Colonic mucosa (tissue), 4 donors: ENCODE measurements at regions not wholly inside any gene's neighbourhood (a gene's known extent, or its start where the extent isn't known, plus 50 kb on each side); places are given as distances from the start of the nearest gene placed in this dataset.
"Not testable (repeated sequence)": the region's sequence is repeated elsewhere in the genome, so short reads cannot be mapped to it uniquely, and the experiment has no call there.

Source experiments
- DNase-seq: peaks from one replicate; pipeline ENCODE4 v3.0.0-alpha.2; 2020
- H3K27ac ChIP-seq: fragments of 200-600 bp; one replicate; pipeline ENCODE4 v1.8.0; 2021
- H3K27me3 ChIP-seq: fragments of 200-600 bp; one replicate; pipeline ENCODE4 v1.8.0; 2021
- H3K36me3 ChIP-seq: fragments of 200-600 bp; one replicate; pipeline ENCODE4 v1.8.0; 2021
- H3K4me1 ChIP-seq: fragments of 200-600 bp; one replicate; pipeline ENCODE4 v1.8.0; 2021; ENCODE audit warnings: mild to moderate bottlenecking
- H3K4me3 ChIP-seq: fragments of 200-600 bp; one replicate; pipeline ENCODE4 v1.8.0; 2021
- H3K9ac ChIP-seq, 2 donors: one replicate each; pipeline ENCODE4 v1.7.0; 2013; ENCODE audit warnings: control low read depth in 2 of 2, low read depth in 2 of 2, low read length in 2 of 2
- H3K9me3 ChIP-seq: fragments of 200-600 bp; one replicate; pipeline ENCODE4 v1.8.0; 2021
- intact Hi-C: fragments of 100-400 bp; cut with DNase I; formaldehyde crosslinking; loops from one replicate; pipeline ENCODE4 v1.14.1; 2022
- TF ChIP-seq, protein P1 (sequence below): fragments of 200-600 bp; IDR thresholded peaks from one replicate; pipeline ENCODE4 v1.8.0; 2022; ENCODE audit warnings: antibody characterized with exemption, mild to moderate bottlenecking
- donor health status: healthy.
- donor health status: DM: no; HTN: no; CAD: no.
- donor health status: DM: no; HTN: no; CAD: no.

DNA sequence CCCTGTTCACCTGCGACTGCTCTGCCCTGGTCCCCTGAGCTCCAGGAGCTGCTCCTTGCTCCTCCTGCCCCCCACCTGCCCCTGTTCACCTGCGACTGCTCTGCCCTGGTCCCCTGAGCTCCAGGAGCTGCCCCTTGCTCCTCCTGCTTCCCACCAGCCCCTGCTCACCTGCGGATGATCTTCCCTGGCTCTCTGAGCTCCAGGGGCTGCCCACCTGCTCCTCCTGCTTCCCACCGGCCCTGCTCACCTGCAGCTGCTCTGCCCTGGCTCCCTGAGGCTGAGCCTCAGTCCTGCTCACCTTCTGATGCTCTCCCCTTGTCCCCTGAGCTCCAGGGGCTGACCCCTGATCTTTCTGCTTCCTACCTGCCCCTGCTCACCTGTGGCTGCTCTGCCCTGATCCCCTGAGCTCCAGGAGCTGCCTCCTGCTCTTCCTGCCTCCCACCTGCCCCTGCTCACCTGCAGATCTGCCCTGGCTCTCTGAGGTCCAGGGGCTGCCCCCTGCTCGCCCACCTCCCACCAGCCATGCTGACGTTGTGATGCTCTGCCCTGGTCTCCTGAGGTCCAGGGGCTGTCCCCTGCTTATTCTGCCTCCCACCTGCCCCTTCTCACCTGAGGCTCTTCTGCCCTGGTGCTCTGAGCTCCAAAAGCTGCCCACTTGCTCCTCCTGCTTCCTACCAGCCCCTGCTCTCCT lies 219.2 kb downstream of the TMEM121 start:
- TF ChIP-seq, protein P1, sequence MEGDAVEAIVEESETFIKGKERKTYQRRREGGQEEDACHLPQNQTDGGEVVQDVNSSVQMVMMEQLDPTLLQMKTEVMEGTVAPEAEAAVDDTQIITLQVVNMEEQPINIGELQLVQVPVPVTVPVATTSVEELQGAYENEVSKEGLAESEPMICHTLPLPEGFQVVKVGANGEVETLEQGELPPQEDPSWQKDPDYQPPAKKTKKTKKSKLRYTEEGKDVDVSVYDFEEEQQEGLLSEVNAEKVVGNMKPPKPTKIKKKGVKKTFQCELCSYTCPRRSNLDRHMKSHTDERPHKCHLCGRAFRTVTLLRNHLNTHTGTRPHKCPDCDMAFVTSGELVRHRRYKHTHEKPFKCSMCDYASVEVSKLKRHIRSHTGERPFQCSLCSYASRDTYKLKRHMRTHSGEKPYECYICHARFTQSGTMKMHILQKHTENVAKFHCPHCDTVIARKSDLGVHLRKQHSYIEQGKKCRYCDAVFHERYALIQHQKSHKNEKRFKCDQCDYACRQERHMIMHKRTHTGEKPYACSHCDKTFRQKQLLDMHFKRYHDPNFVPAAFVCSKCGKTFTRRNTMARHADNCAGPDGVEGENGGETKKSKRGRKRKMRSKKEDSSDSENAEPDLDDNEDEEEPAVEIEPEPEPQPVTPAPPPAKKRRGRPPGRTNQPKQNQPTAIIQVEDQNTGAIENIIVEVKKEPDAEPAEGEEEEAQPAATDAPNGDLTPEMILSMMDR, result no peak
- no peak for DNase-seq
- H3K4me3 ChIP-seq, result no peak overlapping the region
- no peak overlapping the region for H3K27ac ChIP-seq
- H3K27me3 ChIP-seq, result no peaks in the 10 kb centered on the region
- H3K36me3 ChIP-seq, result no peaks in the 10 kb centered on the region
- no peaks in the 10 kb centered on the region for H3K9me3 ChIP-seq
- no peaks in the 10 kb centered on the region for H3K4me1 ChIP-seq
- intact Hi-C loops, result no loop called here
- H3K9ac ChIP-seq, result no peak overlapping the region

DNA sequence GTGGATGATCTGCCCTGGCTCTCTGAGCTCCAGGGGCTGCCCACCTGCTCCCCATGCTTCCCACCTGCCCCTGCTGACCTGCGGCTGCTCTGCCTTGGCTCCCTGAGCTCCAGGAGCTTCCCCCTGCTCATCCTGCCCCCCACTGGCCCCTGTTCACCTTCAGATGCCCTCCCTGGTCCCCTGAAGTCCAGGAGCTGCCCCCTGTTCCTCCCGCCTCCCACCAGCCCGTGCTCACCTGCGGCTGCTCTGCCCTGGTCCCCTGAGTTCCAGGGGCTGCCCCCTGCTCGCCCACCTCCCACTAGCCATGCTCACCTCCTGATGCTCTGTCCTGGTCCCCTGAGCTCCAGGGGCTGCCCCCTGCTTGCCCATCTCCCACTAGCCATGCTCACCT lies 219.7 kb downstream of the TMEM121 start:
- no peaks in the 10 kb centered on the region for H3K9me3 ChIP-seq
- TF ChIP-seq, protein P1, result no peak
- H3K9ac ChIP-seq, result no peak overlapping the region
- no peaks in the 10 kb centered on the region for H3K27me3 ChIP-seq
- intact Hi-C loops, result no loop called here
- DNase-seq, result no peak
- no peaks in the 10 kb centered on the region for H3K36me3 ChIP-seq
- H3K4me3 ChIP-seq, result no peak overlapping the region
- no peak overlapping the region for H3K27ac ChIP-seq
- H3K4me1 ChIP-seq, result no peaks in the 10 kb centered on the region

DNA sequence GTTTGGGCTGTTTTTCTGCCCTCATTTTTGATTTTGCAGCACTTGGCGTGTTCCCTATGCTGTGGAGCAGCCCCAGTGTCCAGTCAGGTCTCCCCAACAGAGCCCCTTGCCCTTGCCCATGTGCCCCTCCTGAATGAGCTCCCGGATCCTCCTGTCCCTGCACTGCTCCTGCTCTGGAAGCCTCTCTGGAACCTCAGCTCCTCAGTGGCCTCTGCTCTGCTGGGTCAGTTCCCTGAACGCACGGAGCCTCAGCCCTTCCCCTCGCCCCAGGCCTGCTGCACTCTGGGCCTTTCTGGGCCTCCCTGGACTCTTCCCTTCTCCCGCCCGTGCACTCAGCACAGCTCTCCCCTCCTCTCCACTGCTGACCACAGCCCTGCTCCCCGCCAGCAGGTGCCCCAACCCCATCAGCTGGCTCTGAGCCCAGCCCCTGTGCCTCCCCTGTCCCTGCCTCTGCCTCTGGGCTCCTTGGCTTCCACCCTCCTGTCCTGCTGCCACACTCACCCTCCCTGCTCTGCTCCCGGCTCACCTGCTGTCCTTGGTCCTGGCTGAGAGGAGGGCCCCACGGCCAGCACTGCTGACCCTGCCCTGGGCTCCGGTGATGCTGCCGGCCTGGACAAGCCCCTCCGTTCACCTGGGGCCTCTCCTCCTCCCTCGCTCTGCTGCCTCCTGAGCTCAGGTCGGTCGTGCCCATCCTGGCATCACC lies 220.6 kb downstream of the TMEM121 start:
- H3K4me3 ChIP-seq, H3K9ac ChIP-seq, DNase-seq, H3K4me1 ChIP-seq, H3K9me3 ChIP-seq, H3K36me3 ChIP-seq, H3K27me3 ChIP-seq, H3K27ac ChIP-seq, intact Hi-C loops: not testable (repeated sequence)

DNA sequence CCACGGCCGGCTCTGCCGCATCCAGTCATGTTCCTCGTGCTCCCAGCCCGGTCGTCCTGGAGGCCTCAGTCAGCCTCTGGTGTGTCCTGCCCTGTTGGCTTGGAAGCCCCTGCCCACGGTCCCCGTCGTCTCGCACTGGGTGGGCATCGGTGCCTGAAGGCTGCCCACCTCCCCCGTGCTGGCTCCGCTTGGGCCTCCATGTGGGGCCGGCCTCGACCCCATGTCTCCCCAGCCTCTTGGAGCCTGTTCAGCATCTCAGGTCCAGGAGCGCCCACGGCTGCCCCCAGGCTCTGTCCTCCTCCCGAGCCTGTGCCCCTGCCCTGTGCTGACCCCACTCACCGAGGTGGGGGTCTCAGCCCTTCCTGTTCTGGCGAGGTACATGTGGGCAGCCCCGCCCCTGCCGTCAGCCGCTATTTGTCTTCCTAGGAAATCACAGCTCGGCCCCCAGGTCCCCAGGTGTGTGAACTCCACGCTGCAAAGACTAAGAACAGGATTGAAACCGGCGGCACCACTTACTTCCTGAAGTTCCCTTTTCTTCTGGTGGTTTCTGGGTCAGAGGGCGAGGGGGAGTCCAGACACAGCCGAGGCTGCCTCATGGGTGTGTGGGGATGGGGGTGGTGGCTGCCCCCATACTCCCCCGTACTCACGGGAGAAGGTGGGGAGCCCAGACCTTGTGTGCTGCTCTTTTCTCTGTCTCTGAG lies 221.3 kb downstream of the TMEM121 start:
- H3K27ac ChIP-seq, DNase-seq, H3K9ac ChIP-seq, H3K4me3 ChIP-seq, intact Hi-C loops, H3K4me1 ChIP-seq, H3K36me3 ChIP-seq, H3K9me3 ChIP-seq, H3K27me3 ChIP-seq: not testable (repeated sequence)

DNA sequence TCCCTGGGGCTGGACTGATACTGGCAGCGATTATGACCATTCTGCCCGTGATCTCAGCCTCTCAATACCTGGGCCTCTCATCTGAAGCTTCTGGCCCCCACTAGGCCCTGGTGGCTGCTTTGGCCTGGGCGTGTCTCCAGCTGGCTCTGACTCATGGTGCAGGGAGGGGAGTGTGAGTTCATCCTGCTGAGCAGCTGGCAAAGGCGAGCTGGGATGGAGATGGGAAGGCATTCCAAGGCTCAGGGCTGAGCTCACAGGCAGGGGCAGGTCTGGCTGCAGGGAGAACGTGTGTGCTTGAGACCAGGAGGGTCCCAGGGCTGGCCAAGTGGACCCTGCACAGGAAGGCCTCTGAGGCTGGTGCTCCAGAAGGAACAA lies 221.8 kb downstream of the TMEM121 start:
- H3K27ac ChIP-seq, result no peak overlapping the region
- H3K9ac ChIP-seq, result no peak overlapping the region
- DNase-seq, result no peak
- H3K4me1 ChIP-seq, result no peaks in the 10 kb centered on the region
- TF ChIP-seq, protein P1, result no peak
- intact Hi-C loops, result no loop called here
- no peaks in the 10 kb centered on the region for H3K36me3 ChIP-seq
- no peaks in the 10 kb centered on the region for H3K9me3 ChIP-seq
- no peaks in the 10 kb centered on the region for H3K27me3 ChIP-seq
- H3K4me3 ChIP-seq, result no peak overlapping the region

DNA sequence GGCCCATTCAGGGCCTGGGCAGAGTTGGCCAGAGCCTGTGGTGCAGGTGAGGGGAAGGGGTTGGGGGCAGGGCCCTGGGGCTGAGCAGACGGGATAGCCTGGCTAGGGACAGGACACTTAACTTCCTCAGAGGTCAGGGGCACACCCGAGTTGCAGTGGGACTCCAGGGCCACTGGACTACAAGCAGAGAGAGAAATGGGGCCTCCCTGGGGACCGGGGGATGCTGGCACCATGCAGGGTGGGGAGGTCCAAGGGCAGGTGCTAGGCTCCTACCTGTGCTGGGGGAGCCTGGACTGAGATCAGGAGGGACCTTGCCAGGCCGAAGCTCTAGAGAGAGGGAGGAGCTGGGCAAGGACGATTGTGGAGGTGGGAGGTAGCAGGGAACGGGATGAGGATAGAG lies 222.3 kb downstream of the TMEM121 start:
- H3K4me1 ChIP-seq, H3K9ac ChIP-seq, H3K9me3 ChIP-seq, H3K4me3 ChIP-seq, H3K27ac ChIP-seq, H3K27me3 ChIP-seq, DNase-seq, intact Hi-C loops, H3K36me3 ChIP-seq: not testable (repeated sequence)

DNA sequence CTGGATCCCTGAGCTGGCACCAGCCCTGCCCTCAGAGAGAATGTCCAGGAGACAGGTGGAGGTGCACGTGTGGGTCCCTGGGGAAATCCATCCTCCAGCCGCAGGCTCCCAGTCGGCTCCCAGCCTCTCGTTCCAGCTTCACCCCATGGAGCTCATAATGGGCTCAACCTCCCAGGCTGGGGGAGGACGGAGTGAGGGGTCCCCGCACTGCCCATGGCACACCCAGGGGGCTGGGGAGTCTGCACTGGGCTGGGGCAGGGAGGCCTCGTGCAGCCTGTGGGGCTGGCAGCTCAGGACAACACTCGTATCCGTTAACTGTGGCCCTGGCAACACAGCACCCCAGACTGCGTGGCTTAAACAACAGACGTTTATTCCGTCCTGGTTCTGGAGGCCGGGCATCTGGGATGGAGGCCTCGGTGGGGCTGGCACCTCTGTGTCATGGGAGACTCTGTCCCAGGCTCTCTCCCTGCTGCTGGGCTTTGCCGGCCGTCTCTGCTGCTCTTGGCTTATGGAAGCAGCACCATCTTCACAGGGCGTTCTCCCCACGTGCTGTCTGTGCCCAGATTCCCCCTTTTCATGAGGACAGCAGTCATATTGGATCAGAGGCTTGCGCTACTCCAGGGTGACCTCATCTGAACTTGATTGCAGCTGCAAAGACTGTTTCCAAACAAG lies 223.6 kb downstream of the TMEM121 start:
- H3K27ac ChIP-seq, H3K36me3 ChIP-seq, H3K9me3 ChIP-seq, DNase-seq, intact Hi-C loops, H3K27me3 ChIP-seq, H3K4me3 ChIP-seq, H3K9ac ChIP-seq, H3K4me1 ChIP-seq: not testable (repeated sequence)

DNA sequence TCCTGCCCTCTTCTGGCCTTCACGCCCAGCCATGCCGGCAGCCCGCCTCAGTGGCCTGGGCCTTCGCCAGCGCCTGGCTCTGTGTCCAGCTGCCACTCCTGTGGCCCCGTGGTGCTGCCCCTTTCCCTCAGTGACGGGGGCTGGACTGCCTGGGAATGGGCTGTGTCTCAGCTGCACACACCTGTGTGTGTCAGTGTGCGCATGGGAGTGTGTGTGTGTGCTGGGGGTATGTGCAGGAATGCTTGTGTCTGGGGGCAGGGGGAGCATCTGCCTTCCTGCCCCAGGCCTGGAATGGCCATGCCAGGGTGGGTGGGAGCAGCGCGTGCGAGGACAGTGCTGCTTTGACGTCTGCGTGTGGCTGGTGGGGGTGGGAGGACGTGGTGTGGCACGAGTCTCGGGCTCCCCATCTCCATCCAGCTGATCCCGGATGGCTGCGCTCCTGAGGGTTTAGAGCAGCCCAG lies 224.9 kb downstream of the TMEM121 start:
- DNase-seq, H3K27ac ChIP-seq, H3K9me3 ChIP-seq, intact Hi-C loops, H3K27me3 ChIP-seq, H3K9ac ChIP-seq, H3K4me3 ChIP-seq, H3K36me3 ChIP-seq, H3K4me1 ChIP-seq: not testable (repeated sequence)

DNA sequence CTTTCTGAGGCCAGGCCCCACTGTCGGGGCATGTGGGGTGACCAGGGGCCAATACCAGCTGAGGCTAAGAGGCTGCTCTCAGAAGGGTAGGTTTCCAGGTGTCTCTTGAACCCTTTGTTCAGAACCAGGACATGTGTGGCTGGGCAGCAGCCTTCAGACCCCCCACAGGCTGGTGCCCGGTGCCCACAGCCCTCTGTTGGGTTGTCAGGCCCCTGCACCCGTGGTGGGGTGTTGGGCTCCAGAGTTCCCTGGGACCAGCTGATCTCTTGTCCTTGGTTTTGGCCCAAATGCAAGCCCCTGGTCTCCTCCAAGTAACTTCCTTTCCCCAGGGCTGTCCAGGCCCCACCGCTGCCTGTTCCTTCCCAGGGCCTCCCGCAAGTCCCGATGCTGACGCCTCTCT lies 226.0 kb downstream of the TMEM121 start:
- H3K27ac ChIP-seq, intact Hi-C loops, H3K36me3 ChIP-seq, H3K4me1 ChIP-seq, H3K9ac ChIP-seq, DNase-seq, H3K9me3 ChIP-seq, H3K4me3 ChIP-seq, H3K27me3 ChIP-seq: not testable (repeated sequence)
